ENCODE measurements at regions not wholly inside any gene's neighbourhood (a gene's known extent, or its start where the extent isn't known, plus 50 kb on each side); places are given as distances from the start of the nearest gene placed in this dataset.

DNA sequence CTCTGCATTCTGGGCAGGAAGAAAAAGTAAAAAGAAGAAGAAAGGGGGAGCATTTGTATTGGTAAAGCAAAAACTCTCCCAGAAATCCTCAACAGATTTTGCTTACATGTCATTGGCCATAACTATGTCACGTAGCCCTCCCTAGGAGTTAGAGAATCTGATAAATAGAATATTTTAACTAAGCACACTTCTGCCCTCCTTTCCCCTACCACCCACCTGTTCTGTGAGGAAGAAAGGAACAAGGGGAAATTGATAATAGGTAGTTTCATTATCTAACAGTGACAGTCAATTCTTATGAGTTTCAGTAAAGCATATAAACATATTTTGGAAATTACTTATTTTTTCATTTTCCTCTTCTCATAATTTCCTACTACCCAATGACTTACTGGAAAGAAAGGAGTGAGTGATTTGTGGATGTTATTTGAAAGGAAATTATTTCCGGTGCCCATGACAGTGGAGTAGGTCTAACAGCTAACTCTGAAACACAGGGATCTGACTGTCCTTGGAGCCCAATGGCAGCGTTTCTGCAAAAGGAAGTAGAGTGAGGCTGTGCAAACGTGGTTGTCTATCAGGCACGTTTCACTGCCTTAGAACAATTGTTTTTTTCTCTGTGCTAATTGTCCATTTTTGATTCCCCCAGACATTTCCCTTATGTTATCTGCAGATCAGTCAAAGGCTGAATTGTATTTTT is 128.6 kb upstream of the MDFIC start:
- TF ChIP-seq, protein P1, sequence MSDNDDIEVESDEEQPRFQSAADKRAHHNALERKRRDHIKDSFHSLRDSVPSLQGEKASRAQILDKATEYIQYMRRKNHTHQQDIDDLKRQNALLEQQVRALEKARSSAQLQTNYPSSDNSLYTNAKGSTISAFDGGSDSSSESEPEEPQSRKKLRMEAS (IDR thresholded peaks at IDR 0.05), result no peak
- TF ChIP-seq, protein P2, sequence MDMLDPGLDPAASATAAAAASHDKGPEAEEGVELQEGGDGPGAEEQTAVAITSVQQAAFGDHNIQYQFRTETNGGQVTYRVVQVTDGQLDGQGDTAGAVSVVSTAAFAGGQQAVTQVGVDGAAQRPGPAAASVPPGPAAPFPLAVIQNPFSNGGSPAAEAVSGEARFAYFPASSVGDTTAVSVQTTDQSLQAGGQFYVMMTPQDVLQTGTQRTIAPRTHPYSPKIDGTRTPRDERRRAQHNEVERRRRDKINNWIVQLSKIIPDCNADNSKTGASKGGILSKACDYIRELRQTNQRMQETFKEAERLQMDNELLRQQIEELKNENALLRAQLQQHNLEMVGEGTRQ (IDR thresholded peaks at IDR 0.05), result no peak
